CD4-positive, alpha-beta memory T cell (primary cell): ENCODE measurements at regions not wholly inside any gene's neighbourhood (a gene's known extent, or its start where the extent isn't known, plus 50 kb on each side); places are given as distances from the start of the nearest gene placed in this dataset.

Experiments
- CTCF ChIA-PET: fragments of 350-600 bp; sonication (Branson Sonifier 250); formaldehyde crosslinking; loops from one replicate; lab custom pipeline; 2021; ENCODE audit warnings: inconsistent platforms; ENCODE audit not compliant: partially characterized antibody; lab: Charles Lee
- POLR2A ChIA-PET: fragments of 350-600 bp; sonication (Branson Sonifier 250); formaldehyde crosslinking; loops from one replicate; lab custom pipeline; 2021; ENCODE audit not compliant: partially characterized antibody; lab: Charles Lee
- DNase-seq, 5 donors: peaks; one replicate each; pipeline versions ENCODE4 v3.0.0 to v3.0.0-alpha.2; 2020 to 2022; ENCODE audit warnings: mixed read lengths in 1 of 5
- H3K27ac ChIP-seq: one replicate; pipeline ENCODE4 v1.7.0; 2013; ENCODE audit warnings: low read depth, low read length
- H3K27me3 ChIP-seq: 2 replicates; pipeline ENCODE4 v1.7.0; 2013; ENCODE audit warnings: mild to moderate bottlenecking, low read length, moderate library complexity; ENCODE audit not compliant: insufficient read depth
- H3K36me3 ChIP-seq: 2 replicates; pipeline ENCODE4 v1.7.0; 2013; ENCODE audit warnings: mild to moderate bottlenecking, low read length, moderate library complexity; ENCODE audit not compliant: insufficient read depth
- H3K4me1 ChIP-seq: 2 replicates; pipeline ENCODE4 v1.7.0; 2013; ENCODE audit warnings: mild to moderate bottlenecking, low read length, moderate library complexity; ENCODE audit not compliant: insufficient read depth
- H3K4me3 ChIP-seq, 2 donors: one replicate each; pipeline ENCODE4 v1.7.0; 2013; ENCODE audit warnings: low read length in 2 of 2, mild to moderate bottlenecking in 1 of 2
- H3K9me3 ChIP-seq, 2 donors: one replicate each; pipeline ENCODE4 v1.7.0; 2013; ENCODE audit warnings: low read length in 2 of 2, control low read depth in 1 of 2; ENCODE audit not compliant: control insufficient read depth in 1 of 2
- H3K27ac Mint-ChIP-seq, 7 donors: one replicate each; pipeline ENCODE4 v1.8.0; 2020 to 2021; ENCODE audit warnings: mixed read lengths in 7 of 7, mild to moderate bottlenecking in 6 of 7, inconsistent platforms in 3 of 7, moderate library complexity in 3 of 7
- H3K27me3 Mint-ChIP-seq, 2 donors: one replicate each; pipeline ENCODE4 v1.8.0; 2020 to 2021; ENCODE audit warnings: mixed read lengths in 2 of 2
- H3K36me3 Mint-ChIP-seq, 2 donors: one replicate each; pipeline ENCODE4 v1.8.0; 2020 to 2021; ENCODE audit warnings: mixed read lengths in 2 of 2, inconsistent platforms in 1 of 2, mild to moderate bottlenecking in 1 of 2
- H3K4me1 Mint-ChIP-seq, 4 donors: one replicate each; pipeline ENCODE4 v1.8.0; 2020 to 2021; ENCODE audit warnings: mixed read lengths in 4 of 4, mild to moderate bottlenecking in 1 of 4
- H3K4me3 Mint-ChIP-seq, 8 donors: one replicate each; pipeline ENCODE4 v1.8.0; 2020 to 2021; ENCODE audit warnings: mixed read lengths in 8 of 8, mild to moderate bottlenecking in 7 of 8, moderate library complexity in 6 of 8, inconsistent platforms in 3 of 8
- H3K9me3 Mint-ChIP-seq, 8 donors: one replicate each; pipeline ENCODE4 v1.8.0; 2020 to 2021; ENCODE audit warnings: mixed read lengths in 8 of 8, mild to moderate bottlenecking in 5 of 8, inconsistent platforms in 3 of 8, moderate library complexity in 1 of 8
- intact Hi-C: fragments of 100-400 bp; cut with micrococcal nuclease; formaldehyde crosslinking; loops from one replicate; pipeline ENCODE4 v1.15.1; 2023

- Mint-ChIP-seq H3K36me3 (no peaks in the 10 kb centered on the region), H3K27ac (no peak overlapping the region), H3K4me3 (no peak overlapping the region), H3K9me3 (peaks cover 0 to 20% (median 6%) of the 10 kb centered on the region in 8 donors), H3K4me1 (no peaks in the 10 kb centered on the region), H3K27me3 (no peaks in the 10 kb centered on the region)
- H3K4me3 ChIP-seq: no peak overlapping the region
- H3K27ac ChIP-seq: no peak overlapping the region
- H3K4me1 ChIP-seq: no peaks in the 10 kb centered on the region
- no peaks in the 10 kb centered on the region for H3K27me3 ChIP-seq
- no peak for DNase-seq
- POLR2A ChIA-PET: no interaction called here
- intact Hi-C loops: no loop called here
- peaks cover 0 to 3% of the 10 kb centered on the region in 2 donors for H3K9me3 ChIP-seq
- no peaks in the 10 kb centered on the region for H3K36me3 ChIP-seq
- CTCF ChIA-PET: no interaction called here
Observed at GRCh38 chr13:61831026-61831425, 415.4 kb upstream of the PCDH20 start.

- H3K9me3 Mint-ChIP-seq: peaks cover 0 to 17% (median 6%) of the 10 kb centered on the region in 8 donors
- Histone ChIP-seq H3K27me3 (no peaks in the 10 kb centered on the region), H3K36me3 (no peaks in the 10 kb centered on the region), H3K27ac (no peak overlapping the region), H3K4me1 (no peaks in the 10 kb centered on the region), H3K4me3 (no peak overlapping the region), H3K9me3 (peaks cover 0 to 3% of the 10 kb centered on the region in 2 donors)
- H3K27ac Mint-ChIP-seq: no peak overlapping the region
- H3K4me1 Mint-ChIP-seq: no peaks in the 10 kb centered on the region
- no peak for DNase-seq
- intact Hi-C loops: no loop called here
- POLR2A ChIA-PET: no interaction called here
- no peak overlapping the region for H3K4me3 Mint-ChIP-seq
- H3K36me3 Mint-ChIP-seq: no peaks in the 10 kb centered on the region
- H3K27me3 Mint-ChIP-seq: no peaks in the 10 kb centered on the region
- CTCF ChIA-PET: no interaction called here
Observed at GRCh38 chr13:61830475-61830874, 414.8 kb upstream of the PCDH20 start.

- Histone ChIP-seq H3K9me3 (no peaks in the 10 kb centered on the region), H3K4me1 (no peaks in the 10 kb centered on the region), H3K4me3 (no peak overlapping the region), H3K27ac (no peak overlapping the region), H3K36me3 (no peaks in the 10 kb centered on the region), H3K27me3 (no peaks in the 10 kb centered on the region)
- no peaks in the 10 kb centered on the region for H3K27me3 Mint-ChIP-seq
- H3K36me3 Mint-ChIP-seq: no peaks in the 10 kb centered on the region
- no peak overlapping the region for H3K4me3 Mint-ChIP-seq
- H3K9me3 Mint-ChIP-seq: peaks cover 0 to 19% (median 6%) of the 10 kb centered on the region in 8 donors
- DNase-seq: no peak
- CTCF ChIA-PET: no interaction called here
- no peaks in the 10 kb centered on the region for H3K4me1 Mint-ChIP-seq
- POLR2A ChIA-PET: no interaction called here
- intact Hi-C loops: no loop called here
- no peak overlapping the region for H3K27ac Mint-ChIP-seq
Observed at GRCh38 chr13:61824168-61824567, 408.5 kb upstream of the PCDH20 start.

- Histone ChIP-seq H3K27me3 (no peaks in the 10 kb centered on the region), H3K9me3 (no peaks in the 10 kb centered on the region), H3K4me3 (no peak overlapping the region), H3K4me1 (no peaks in the 10 kb centered on the region), H3K36me3 (no peaks in the 10 kb centered on the region), H3K27ac (no peak overlapping the region)
- intact Hi-C loops: no loop called here
- CTCF ChIA-PET: no interaction called here
- Mint-ChIP-seq H3K9me3 (peaks cover 2 to 21% (median 13%) of the 10 kb centered on the region in 8 donors), H3K27me3 (no peaks in the 10 kb centered on the region), H3K4me1 (no peaks in the 10 kb centered on the region), H3K27ac (no peak overlapping the region), H3K36me3 (no peaks in the 10 kb centered on the region), H3K4me3 (no peak overlapping the region)
- no peak for DNase-seq
- POLR2A ChIA-PET: no interaction called here
Observed at GRCh38 chr13:61812286-61812685, 396.6 kb upstream of the PCDH20 start.

GRCh38 chr13:61810065-61810464, 394.4 kb upstream of the PCDH20 start:
- ChIA-PET CTCF (no interaction called here), POLR2A (no interaction called here)
- Mint-ChIP-seq H3K4me3 (no peak overlapping the region), H3K27ac (no peak overlapping the region), H3K4me1 (no peaks in the 10 kb centered on the region), H3K27me3 (no peaks in the 10 kb centered on the region), H3K9me3 (peaks cover 2 to 24% (median 14%) of the 10 kb centered on the region in 8 donors), H3K36me3 (no peaks in the 10 kb centered on the region)
- intact Hi-C loops: no loop called here
- Histone ChIP-seq H3K9me3 (no peaks in the 10 kb centered on the region), H3K36me3 (no peaks in the 10 kb centered on the region), H3K27me3 (no peaks in the 10 kb centered on the region), H3K4me3 (no peak overlapping the region), H3K4me1 (no peaks in the 10 kb centered on the region), H3K27ac (no peak overlapping the region)
- DNase-seq: no peak

GRCh38 chr13:61797397-61797796, 381.7 kb upstream of the PCDH20 start:
- CTCF ChIA-PET: no interaction called here
- intact Hi-C loops: no loop called here
- no peaks in the 10 kb centered on the region for H3K4me1 Mint-ChIP-seq

GRCh38 chr13:61795580-61795979, 379.9 kb upstream of the PCDH20 start:
- H3K27me3 Mint-ChIP-seq: no peaks in the 10 kb centered on the region

More at GRCh38 chr13:61797397-61797796, 381.7 kb upstream of the PCDH20 start:
- H3K36me3 ChIP-seq: no peaks in the 10 kb centered on the region
- no peaks in the 10 kb centered on the region for H3K27me3 ChIP-seq
- H3K4me1 ChIP-seq: no peaks in the 10 kb centered on the region
- Mint-ChIP-seq H3K4me3 (no peak overlapping the region), H3K27me3 (no peaks in the 10 kb centered on the region), H3K36me3 (no peaks in the 10 kb centered on the region), H3K9me3 (peaks cover 0 to 12% (median 6%) of the 10 kb centered on the region in 8 donors), H3K27ac (no peak overlapping the region)
- H3K27ac ChIP-seq: no peak overlapping the region
- POLR2A ChIA-PET: no interaction called here
- H3K9me3 ChIP-seq: no peaks in the 10 kb centered on the region
- DNase-seq: no peak
- no peak overlapping the region for H3K4me3 ChIP-seq

GRCh38 chr13:61779456-61779855, 363.8 kb upstream of the PCDH20 start:
- H3K4me1 Mint-ChIP-seq: no peaks in the 10 kb centered on the region

More at GRCh38 chr13:61795580-61795979, 379.9 kb upstream of the PCDH20 start:
- CTCF ChIA-PET: no interaction called here
- no peaks in the 10 kb centered on the region for H3K36me3 Mint-ChIP-seq
- Histone ChIP-seq H3K4me1 (no peaks in the 10 kb centered on the region), H3K27ac (no peak overlapping the region), H3K27me3 (no peaks in the 10 kb centered on the region), H3K36me3 (no peaks in the 10 kb centered on the region), H3K4me3 (no peak overlapping the region), H3K9me3 (no peaks in the 10 kb centered on the region)
- intact Hi-C loops: no loop called here
- H3K9me3 Mint-ChIP-seq: peaks cover 0 to 13% (median 2%) of the 10 kb centered on the region in 8 donors
- no peak for DNase-seq
- POLR2A ChIA-PET: no interaction called here
- no peak overlapping the region for H3K27ac Mint-ChIP-seq
- H3K4me1 Mint-ChIP-seq: no peaks in the 10 kb centered on the region
- H3K4me3 Mint-ChIP-seq: no peak overlapping the region

More at GRCh38 chr13:61779456-61779855, 363.8 kb upstream of the PCDH20 start:
- H3K36me3 ChIP-seq: no peaks in the 10 kb centered on the region
- Mint-ChIP-seq H3K9me3 (peaks cover 0 to 13% (median 8%) of the 10 kb centered on the region in 8 donors), H3K36me3 (no peaks in the 10 kb centered on the region), H3K27me3 (no peaks in the 10 kb centered on the region), H3K4me3 (no peak overlapping the region), H3K27ac (no peak overlapping the region)
- POLR2A ChIA-PET: no interaction called here
- CTCF ChIA-PET: no interaction called here
- intact Hi-C loops: no loop called here
- no peaks in the 10 kb centered on the region for H3K9me3 ChIP-seq
- no peaks in the 10 kb centered on the region for H3K4me1 ChIP-seq
- no peak overlapping the region for H3K27ac ChIP-seq
- H3K4me3 ChIP-seq: no peak overlapping the region
- no peaks in the 10 kb centered on the region for H3K27me3 ChIP-seq
- no peak for DNase-seq
